Gastrocnemius medialis (tissue), 4 donors: ENCODE measurements at regions not wholly inside any gene's neighbourhood (a gene's known extent, or its start where the extent isn't known, plus 50 kb on each side); places are given as distances from the start of the nearest gene placed in this dataset.
A peak's percentile ranks its signal among the peaks of the same experiment; 100 is the strongest.

Experiments used
- ATAC-seq, 2 donors: fragments of 150-250 bp; one replicate each; pipeline ENCODE4 v1.9.1; 2016
- DNase-seq, 2 donors: peaks; one replicate each; pipeline ENCODE4 v3.0.0-alpha.2; 2019
- H3K27ac ChIP-seq, 4 donors: fragments of 200-600 bp; sonication (generic); 1 replicate in 1 of 4; 2 replicates in 3 of 4; pipeline ENCODE4 v1.5.1; 2016 to 2018; ENCODE audit warnings: mild to moderate bottlenecking in 2 of 4, moderate library complexity in 1 of 4
- H3K27me3 ChIP-seq, 3 donors: fragments of 200-600 bp; sonication (generic) in 2 of 3; 1 replicate in 1 of 3; 2 replicates in 2 of 3; pipeline versions ENCODE4 v1.5.1 to v1.6.0; 2016 to 2019; ENCODE audit warnings: mild to moderate bottlenecking in 1 of 3, moderate library complexity in 1 of 3
- H3K36me3 ChIP-seq, 2 donors: fragments of 200-600 bp; sonication (generic) in 1 of 2; one replicate each; pipeline ENCODE4 v1.5.1; 2017 to 2018
- H3K4me1 ChIP-seq, 2 donors: fragments of 200-600 bp; sonication (generic) in 1 of 2; one replicate each; pipeline ENCODE4 v1.5.1; 2016 to 2017; ENCODE audit warnings: mild to moderate bottlenecking in 2 of 2
- H3K4me3 ChIP-seq, 4 donors: fragments of 200-600 bp; sonication (generic) in 3 of 4; 1 replicate in 1 of 4; 2 replicates in 3 of 4; pipeline ENCODE4 v1.5.1; 2016 to 2019; ENCODE audit warnings: mild to moderate bottlenecking in 2 of 4
- H3K9me3 ChIP-seq, 3 donors: fragments of 200-600 bp; sonication (generic) in 2 of 3; 1 replicate in 1 of 3; 2 replicates in 2 of 3; pipeline ENCODE4 v1.5.1; 2016 to 2019
- POLR2A ChIP-seq, 2 donors: fragments of 450-650 bp; IDR thresholded peaks; one replicate each; pipeline ENCODE4 v1.6.1; 2017; ENCODE audit warnings: antibody characterized with exemption in 2 of 2, mild to moderate bottlenecking in 2 of 2, moderate library complexity in 2 of 2
- in situ Hi-C, 4 donors: fragments of 200-750 bp; cut with MboI; loops; one replicate each; pipeline versions ENCODE4 v1.15.0 to v1.8.0; 2017; ENCODE audit warnings: low sequenced_read_pairs in 4 of 4
- intact Hi-C: fragments of 100-400 bp; cut with DNase I; formaldehyde crosslinking; loops from one replicate; pipeline ENCODE4 v1.15.1; 2023; ENCODE audit warnings: low total_unique reads
- TF ChIP-seq, protein P1 (sequence below), 5 experiments: fragments of 450-650 bp in 3 of 5; fragments of 200-600 bp in 2 of 5; sonication (generic) in 2 of 5; IDR thresholded peaks in 4 of 5; conservative IDR thresholded peaks in 1 of 5; 1 replicate in 4 of 5; 2 replicates in 1 of 5; pipeline ENCODE4 v1.5.1; 2016 to 2019; ENCODE audit warnings: antibody characterized with exemption in 5 of 5, mild to moderate bottlenecking in 3 of 5, moderate library complexity in 3 of 5

DNA sequence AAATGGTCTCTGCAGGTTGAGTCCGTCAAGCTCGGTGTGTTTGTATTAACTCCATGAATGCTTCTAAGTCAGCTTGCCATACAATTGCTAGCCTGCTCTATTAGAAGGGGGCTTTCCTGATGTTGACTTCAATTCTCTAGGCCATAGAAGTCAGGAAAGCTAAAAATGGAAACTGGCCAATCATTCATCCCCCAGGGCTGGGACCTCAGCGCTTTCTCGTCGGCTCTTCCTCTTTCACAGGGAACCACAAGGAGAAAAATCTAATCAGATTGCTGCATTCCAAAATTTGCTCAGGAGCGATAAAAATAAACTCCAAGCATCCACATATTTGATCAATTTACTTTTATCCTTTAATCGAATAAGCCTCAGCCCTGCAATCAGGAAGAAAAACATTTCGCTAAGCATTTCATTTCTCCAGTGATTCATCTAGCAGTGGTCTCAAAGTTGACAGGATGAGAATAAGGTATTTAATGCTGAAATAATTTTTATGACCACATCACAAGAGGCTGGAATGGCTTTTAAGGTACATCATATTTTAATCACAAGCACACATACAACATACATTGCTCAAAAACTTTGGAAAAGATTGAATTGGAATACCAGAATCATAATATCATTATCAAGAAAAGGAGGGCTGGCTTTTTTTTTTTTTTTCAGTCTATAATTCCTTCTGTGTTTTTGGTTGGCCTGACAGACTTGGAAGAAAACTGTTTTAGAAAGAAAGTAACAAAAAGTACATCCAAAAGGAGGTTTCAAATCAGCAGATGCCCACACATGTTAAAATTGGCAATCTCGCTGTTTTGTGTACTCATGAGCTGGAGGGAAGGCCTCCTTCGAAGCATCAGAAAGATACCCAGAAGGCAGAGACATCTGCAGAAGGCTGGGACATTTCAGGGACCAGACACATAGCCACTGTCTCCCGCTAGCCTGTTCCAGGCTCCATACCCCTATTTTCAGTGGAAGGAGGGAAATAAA is 316.3 kb downstream of the NUAK1 start:
- intact Hi-C loops, result loop anchor here (5.0 kb wide), 1 partner anchor 315 kb away; the partner anchor contains the start of gene NUAK1
- H3K4me3 ChIP-seq, result no peak overlapping the region

DNA sequence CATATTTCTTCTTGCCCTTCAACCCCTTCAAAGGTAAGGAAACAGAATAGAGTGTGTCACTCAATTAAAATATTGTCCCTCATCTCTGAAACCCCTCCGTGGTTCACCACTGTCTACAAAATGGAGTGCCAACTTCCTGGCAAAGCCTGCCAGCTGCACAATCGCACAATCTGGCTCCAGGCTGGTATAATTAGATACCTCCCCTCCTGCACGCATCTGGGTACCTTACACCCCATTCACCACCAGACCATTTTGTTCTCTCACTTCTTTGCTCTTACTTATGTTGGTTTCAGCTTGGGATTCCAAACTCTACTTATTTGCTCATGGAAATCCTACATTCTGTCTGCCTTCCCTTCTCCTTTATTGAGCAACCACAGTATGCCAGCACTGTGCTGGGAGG is 314.9 kb downstream of the NUAK1 start:
- TF ChIP-seq, protein P1, sequence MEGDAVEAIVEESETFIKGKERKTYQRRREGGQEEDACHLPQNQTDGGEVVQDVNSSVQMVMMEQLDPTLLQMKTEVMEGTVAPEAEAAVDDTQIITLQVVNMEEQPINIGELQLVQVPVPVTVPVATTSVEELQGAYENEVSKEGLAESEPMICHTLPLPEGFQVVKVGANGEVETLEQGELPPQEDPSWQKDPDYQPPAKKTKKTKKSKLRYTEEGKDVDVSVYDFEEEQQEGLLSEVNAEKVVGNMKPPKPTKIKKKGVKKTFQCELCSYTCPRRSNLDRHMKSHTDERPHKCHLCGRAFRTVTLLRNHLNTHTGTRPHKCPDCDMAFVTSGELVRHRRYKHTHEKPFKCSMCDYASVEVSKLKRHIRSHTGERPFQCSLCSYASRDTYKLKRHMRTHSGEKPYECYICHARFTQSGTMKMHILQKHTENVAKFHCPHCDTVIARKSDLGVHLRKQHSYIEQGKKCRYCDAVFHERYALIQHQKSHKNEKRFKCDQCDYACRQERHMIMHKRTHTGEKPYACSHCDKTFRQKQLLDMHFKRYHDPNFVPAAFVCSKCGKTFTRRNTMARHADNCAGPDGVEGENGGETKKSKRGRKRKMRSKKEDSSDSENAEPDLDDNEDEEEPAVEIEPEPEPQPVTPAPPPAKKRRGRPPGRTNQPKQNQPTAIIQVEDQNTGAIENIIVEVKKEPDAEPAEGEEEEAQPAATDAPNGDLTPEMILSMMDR (IDR thresholded peaks at IDR 0.05 in 4 of 5, conservative IDR thresholded peaks at IDR 0.05 in 1 of 5), result no peak
- TF ChIP-seq POLR2A (IDR thresholded peaks at IDR 0.05), result no peak
- in situ Hi-C loops, result loop anchor here in 2 of 4 donors (25.0 kb wide), 1 partner anchor 313 kb away; the partner anchor contains the start of gene NUAK1 (in 2 of the 2)
- Histone ChIP-seq H3K9me3 (no peaks in the 10 kb centered on the region), H3K4me3 (no peak overlapping the region), H3K27me3 (no peaks in the 10 kb centered on the region), H3K4me1 (peaks cover 17 to 28% of the 10 kb centered on the region in 2 donors), H3K36me3 (no peaks in the 10 kb centered on the region), H3K27ac (no peak overlapping the region)
- ATAC-seq, result no peak
- DNase-seq, result no peak
- intact Hi-C loops, result loop anchor here (5.0 kb wide), 1 partner anchor 313 kb away; the partner anchor contains the start of gene NUAK1

More for the DNA sequence above, 316.3 kb downstream of the NUAK1 start:
- peaks cover 23 to 28% of the 10 kb centered on the region in 2 donors for H3K4me1 ChIP-seq
- peak overlapping the region in 2 of 4 donors; percentile 76 to 85 for H3K27ac ChIP-seq
- no peak for ATAC-seq
- TF ChIP-seq POLR2A (IDR thresholded peaks at IDR 0.05), result no peak
- TF ChIP-seq, protein P1 (IDR thresholded peaks at IDR 0.05 in 4 of 5, conservative IDR thresholded peaks at IDR 0.05 in 1 of 5), result no peak
- no peaks in the 10 kb centered on the region for H3K27me3 ChIP-seq
- DNase-seq, result no peak
- no peaks in the 10 kb centered on the region for H3K36me3 ChIP-seq
- in situ Hi-C loops, result loop anchor here in 2 of 4 donors (25.0 kb wide), 1 partner anchor 315 kb away; the partner anchor contains the start of gene NUAK1 (in 2 of the 2)
- no peaks in the 10 kb centered on the region for H3K9me3 ChIP-seq

DNA sequence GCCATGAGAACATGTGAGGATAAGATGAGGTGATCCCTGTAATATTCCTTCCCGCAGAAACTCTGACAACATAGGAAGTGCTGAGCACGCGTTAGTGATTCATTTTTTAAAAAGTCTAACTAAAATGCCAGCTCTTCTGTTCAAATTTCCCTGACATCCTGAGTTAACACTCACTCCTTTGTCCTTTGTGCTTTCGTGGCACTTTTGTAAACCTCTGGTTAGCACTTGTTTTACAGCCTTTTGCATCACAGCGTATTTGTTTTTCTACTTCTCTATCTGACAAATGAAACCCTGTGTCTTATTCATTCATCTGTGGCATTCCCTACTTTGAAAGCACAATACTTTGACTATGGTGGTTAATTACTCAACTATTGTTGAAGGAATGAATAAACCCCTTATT is 313.6 kb downstream of the NUAK1 start:
- H3K27ac ChIP-seq, result no peak overlapping the region
- TF ChIP-seq, protein P1 (IDR thresholded peaks at IDR 0.05 in 4 of 5, conservative IDR thresholded peaks at IDR 0.05 in 1 of 5), result no peak
- no peak for TF ChIP-seq POLR2A (IDR thresholded peaks at IDR 0.05)
- no peaks in the 10 kb centered on the region for H3K27me3 ChIP-seq
- ATAC-seq (no peak), DNase-seq (no peak)
- peaks cover 15 to 21% of the 10 kb centered on the region in 2 donors for H3K4me1 ChIP-seq
- no peak overlapping the region for H3K4me3 ChIP-seq
- in situ Hi-C loops, result no loop called here
- intact Hi-C loops, result no loop called here
- no peaks in the 10 kb centered on the region for H3K36me3 ChIP-seq
- no peaks in the 10 kb centered on the region for H3K9me3 ChIP-seq

DNA sequence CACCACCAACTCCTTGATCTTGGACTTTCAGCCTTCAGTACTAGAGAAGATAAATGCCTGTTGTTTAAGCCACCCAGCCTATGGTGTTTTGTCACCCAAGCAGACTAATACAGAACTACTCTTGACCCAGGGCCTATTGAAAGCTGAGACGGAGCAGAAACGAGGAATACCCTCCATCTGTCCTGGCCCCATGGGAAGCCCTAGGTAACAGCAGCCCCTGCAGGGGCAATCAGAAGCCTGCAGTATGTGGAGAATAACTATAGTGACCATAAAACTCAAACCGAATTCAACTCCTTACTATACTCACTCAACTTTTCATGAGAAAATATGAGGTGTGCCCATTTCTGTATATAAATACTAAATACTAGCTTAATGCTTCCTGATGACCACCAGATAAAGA is 307.4 kb downstream of the NUAK1 start:
- H3K4me3 ChIP-seq, result no peak overlapping the region
- H3K4me1 ChIP-seq, result peaks cover 0 to 2% of the 10 kb centered on the region in 2 donors
- H3K27ac ChIP-seq, result no peak overlapping the region
- no peaks in the 10 kb centered on the region for H3K36me3 ChIP-seq
- ATAC-seq, result no peak
- H3K27me3 ChIP-seq, result no peaks in the 10 kb centered on the region
- DNase-seq, result no peak
- H3K9me3 ChIP-seq, result no peaks in the 10 kb centered on the region
- TF ChIP-seq POLR2A (IDR thresholded peaks at IDR 0.05), result no peak
- TF ChIP-seq, protein P1 (IDR thresholded peaks at IDR 0.05 in 4 of 5, conservative IDR thresholded peaks at IDR 0.05 in 1 of 5), result no peak
- in situ Hi-C loops (no loop called here), intact Hi-C loops (no loop called here)
